PC-3 (cell line): ENCODE measurements at regions not wholly inside any gene's neighbourhood (a gene's known extent, or its start where the extent isn't known, plus 50 kb on each side); places are given as distances from the start of the nearest gene placed in this dataset.

ENCODE experiments used
- ATAC-seq: fragments of 200-7000 bp; cut with Tn5 transposase; 2 replicates; pipeline ENCODE4 v1.9.1; 2020; ENCODE audit warnings: mild to moderate bottlenecking, moderate library complexity
- BruUV-seq: library from RNA; stranded (reverse); fragments of 400-500 nt; replicated peaks from 2 replicates; lab custom pipeline; 2021; lab: Mats Ljungman, UMichigan
- CTCF ChIA-PET: fragments of 300-600 bp; sonication (Branson Sonifier 250); formaldehyde crosslinking; loops from one replicate; lab custom pipeline; 2022; ENCODE audit warnings: antibody characterized with exemption; lab: Charles Lee
- POLR2A ChIA-PET: fragments of 300-600 bp; sonication (Branson Sonifier 250); formaldehyde crosslinking; loops from one replicate; lab custom pipeline; 2022; ENCODE audit warnings: antibody characterized with exemption; ENCODE audit not compliant: unreplicated experiment; lab: Charles Lee
- DNase-seq: peaks from one replicate; pipeline ENCODE4 v3.0.0-alpha.2; 2015
- H2AFZ ChIP-seq: fragments of 300-600 bp; sonication (generic); 2 replicates; pipeline ENCODE4 v1.6.0; 2016; ENCODE audit warnings: antibody characterized with exemption, low read length
- H3F3A ChIP-seq: fragments of 300-600 bp; sonication (generic); one replicate; pipeline ENCODE4 v1.6.0; 2017; ENCODE audit warnings: antibody characterized with exemption, low read length, control low read depth, mild to moderate bottlenecking; ENCODE audit not compliant: unreplicated experiment
- H3K27ac ChIP-seq: fragments of 300-600 bp; sonication (generic); 2 replicates; pipeline ENCODE4 v1.5.1; 2016; ENCODE audit warnings: mild to moderate bottlenecking, low read length
- H3K27me3 ChIP-seq: fragments of 300-600 bp; sonication (generic); 2 replicates; pipeline ENCODE4 v1.6.1; 2016; ENCODE audit warnings: low read length, mixed read lengths
- H3K36me3 ChIP-seq: fragments of 300-600 bp; sonication (generic); 2 replicates; pipeline ENCODE4 v1.6.1; 2016; ENCODE audit warnings: low read depth, mixed run types, low read length, mixed read lengths
- H3K4me1 ChIP-seq: fragments of 300-600 bp; sonication (generic); 2 replicates; pipeline ENCODE4 v1.5.1; 2016; ENCODE audit warnings: low read length; ENCODE audit not compliant: insufficient read depth
- H3K4me2 ChIP-seq: fragments of 300-600 bp; sonication (generic); 2 replicates; pipeline ENCODE4 v1.6.0; 2016; ENCODE audit warnings: low read length
- H3K4me3 ChIP-seq: fragments of 300-600 bp; sonication (generic); 2 replicates; pipeline ENCODE4 v1.5.1; 2016; ENCODE audit warnings: mild to moderate bottlenecking, low read length, mixed read lengths
- H3K79me2 ChIP-seq: fragments of 300-600 bp; sonication (generic); 2 replicates; pipeline ENCODE4 v1.6.1; 2017; ENCODE audit warnings: low read length, mixed read lengths
- H3K9ac ChIP-seq: fragments of 300-600 bp; sonication (generic); 2 replicates; pipeline ENCODE4 v1.6.0; 2016; ENCODE audit warnings: mild to moderate bottlenecking, low read length
- H3K9me2 ChIP-seq: fragments of 300-600 bp; sonication (generic); replicated peaks from 2 replicates; pipeline ENCODE4 v1.6.1; 2016; ENCODE audit warnings: mixed run types, low read length, mixed read lengths
- H3K9me3 ChIP-seq: fragments of 300-600 bp; sonication (generic); 2 replicates; pipeline ENCODE4 v1.6.1; 2016; ENCODE audit warnings: low read length, mixed read lengths
- H4K20me1 ChIP-seq: fragments of 300-600 bp; sonication (generic); 2 replicates; pipeline ENCODE4 v1.6.1; 2016; ENCODE audit warnings: low read length, mixed read lengths
- EZH2 ChIP-seq: fragments of 300-600 bp; sonication (generic); IDR thresholded peaks from one replicate; pipeline ENCODE4 v1.6.1; 2017; ENCODE audit warnings: antibody characterized with exemption, mild to moderate bottlenecking, low read length; ENCODE audit not compliant: unreplicated experiment
- EZH2phosphoT487 ChIP-seq: fragments of 300-600 bp; sonication (generic); IDR thresholded peaks from 2 replicates; pipeline ENCODE4 v1.6.1; 2018; ENCODE audit warnings: mild to moderate bottlenecking, antibody characterized with exemption, low read length, borderline replicate concordance
- intact Hi-C: fragments of 100-400 bp; cut with micrococcal nuclease; formaldehyde crosslinking; loops from 2 replicates; pipeline ENCODE4 v1.9.0; 2023
- TF ChIP-seq, protein P1 (sequence below): fragments of 300-600 bp; sonication (generic); conservative IDR thresholded peaks from 2 replicates; pipeline ENCODE4 v1.5.1; 2017; ENCODE audit warnings: antibody characterized with exemption, low read depth, mild to moderate bottlenecking, low read length

DNA sequence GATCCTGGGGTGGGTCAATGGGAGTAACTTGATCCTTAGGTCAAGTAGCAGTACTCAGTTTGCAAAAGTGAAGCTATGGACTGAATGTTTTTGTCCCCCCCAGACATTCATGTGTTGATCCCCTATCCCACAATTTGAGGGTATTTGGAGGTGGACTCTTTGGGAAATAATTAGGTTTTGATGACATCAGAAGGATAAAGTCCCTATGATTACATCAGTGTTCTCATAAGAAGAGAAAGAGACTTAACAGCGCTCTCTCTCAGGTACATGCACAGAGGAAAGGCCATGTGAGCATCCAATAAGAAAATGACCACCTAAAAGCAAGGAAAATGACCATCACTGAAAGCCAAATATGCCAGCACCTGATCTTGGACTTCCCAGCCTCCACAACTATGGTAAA, 550.8 kb downstream of the FOXG1 start:
- Histone ChIP-seq H3K36me3 (no peaks in the 10 kb centered on the region), H3F3A (no peaks in the 10 kb centered on the region), H3K27me3 (no peaks in the 10 kb centered on the region), H4K20me1 (no peaks in the 10 kb centered on the region), H3K9me3 (no peaks in the 10 kb centered on the region), H3K4me2 (no peak overlapping the region), H3K79me2 (no peaks in the 10 kb centered on the region), H3K9me2 (no peaks in the 10 kb centered on the region), H3K4me3 (no peak overlapping the region), H3K4me1 (no peaks in the 10 kb centered on the region), H3K27ac (no peak overlapping the region), H2AFZ (no peak overlapping the region), H3K9ac (no peak overlapping the region)
- intact Hi-C loops, result no loop called here
- no TSS peak for BruUV-seq
- ChIA-PET CTCF (no interaction called here), POLR2A (no interaction called here)
- ATAC-seq (no peak), DNase-seq (no peak)
- TF ChIP-seq, protein P1, sequence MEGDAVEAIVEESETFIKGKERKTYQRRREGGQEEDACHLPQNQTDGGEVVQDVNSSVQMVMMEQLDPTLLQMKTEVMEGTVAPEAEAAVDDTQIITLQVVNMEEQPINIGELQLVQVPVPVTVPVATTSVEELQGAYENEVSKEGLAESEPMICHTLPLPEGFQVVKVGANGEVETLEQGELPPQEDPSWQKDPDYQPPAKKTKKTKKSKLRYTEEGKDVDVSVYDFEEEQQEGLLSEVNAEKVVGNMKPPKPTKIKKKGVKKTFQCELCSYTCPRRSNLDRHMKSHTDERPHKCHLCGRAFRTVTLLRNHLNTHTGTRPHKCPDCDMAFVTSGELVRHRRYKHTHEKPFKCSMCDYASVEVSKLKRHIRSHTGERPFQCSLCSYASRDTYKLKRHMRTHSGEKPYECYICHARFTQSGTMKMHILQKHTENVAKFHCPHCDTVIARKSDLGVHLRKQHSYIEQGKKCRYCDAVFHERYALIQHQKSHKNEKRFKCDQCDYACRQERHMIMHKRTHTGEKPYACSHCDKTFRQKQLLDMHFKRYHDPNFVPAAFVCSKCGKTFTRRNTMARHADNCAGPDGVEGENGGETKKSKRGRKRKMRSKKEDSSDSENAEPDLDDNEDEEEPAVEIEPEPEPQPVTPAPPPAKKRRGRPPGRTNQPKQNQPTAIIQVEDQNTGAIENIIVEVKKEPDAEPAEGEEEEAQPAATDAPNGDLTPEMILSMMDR, result no peak
- TF ChIP-seq EZH2 (no peak), EZH2phosphoT487 (no peak)

DNA sequence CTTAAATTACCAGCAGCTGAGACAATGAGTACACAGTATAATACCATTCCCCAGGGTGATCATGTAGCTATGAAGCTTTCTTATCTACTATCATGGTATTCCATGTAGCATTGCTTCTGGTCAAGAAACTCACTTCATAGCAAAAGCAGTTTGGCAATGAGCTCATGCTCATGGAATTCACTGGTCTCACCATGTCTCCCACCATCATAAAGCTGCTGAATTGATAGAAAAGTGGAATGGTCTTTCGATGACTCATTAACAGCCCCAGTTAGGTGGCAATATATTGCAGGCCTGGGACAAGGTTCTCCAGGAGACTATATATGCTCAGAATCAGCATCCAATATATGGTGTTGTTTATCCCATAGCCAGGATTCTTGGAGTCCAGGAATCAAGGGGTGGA, 553.7 kb downstream of the FOXG1 start:
- ChIA-PET POLR2A (no interaction called here), CTCF (no interaction called here)
- H3K9me3 ChIP-seq, result no peaks in the 10 kb centered on the region
- H3F3A ChIP-seq, result no peaks in the 10 kb centered on the region
- no peaks in the 10 kb centered on the region for H3K79me2 ChIP-seq
- H4K20me1 ChIP-seq, result no peaks in the 10 kb centered on the region
- ATAC-seq (no peak), DNase-seq (no peak)
- no peaks in the 10 kb centered on the region for H3K27me3 ChIP-seq
- TF ChIP-seq EZH2phosphoT487, result no peak
- no peak for TF ChIP-seq EZH2
- TF ChIP-seq, protein P1, result no peak
- H3K4me2 ChIP-seq, result no peak overlapping the region
- no TSS peak for BruUV-seq
- no peaks in the 10 kb centered on the region for H3K9me2 ChIP-seq
- H3K4me3 ChIP-seq, result no peak overlapping the region
- no peak overlapping the region for H2AFZ ChIP-seq
- H3K9ac ChIP-seq, result no peak overlapping the region
- intact Hi-C loops, result no loop called here
- no peaks in the 10 kb centered on the region for H3K36me3 ChIP-seq
- H3K27ac ChIP-seq, result no peak overlapping the region
- H3K4me1 ChIP-seq, result no peaks in the 10 kb centered on the region

DNA sequence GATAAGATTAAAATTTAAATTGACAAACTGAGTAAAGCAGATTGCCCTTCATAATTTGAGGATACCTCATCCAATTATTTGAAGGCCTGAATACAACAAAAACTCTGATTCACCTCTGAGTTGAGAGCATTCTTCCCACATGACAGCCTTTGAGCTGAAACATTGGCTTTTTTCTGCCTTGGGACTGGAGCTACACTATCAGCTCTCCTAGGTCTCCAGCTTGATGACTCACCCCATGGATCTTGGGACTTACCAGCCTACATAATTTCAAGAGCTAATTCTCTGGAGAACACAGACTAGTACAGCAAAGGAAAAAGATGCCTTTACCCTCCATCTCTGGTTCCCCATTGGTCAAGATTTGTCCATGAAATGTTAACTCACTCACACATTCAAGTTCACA, 555.1 kb downstream of the FOXG1 start:
- Histone ChIP-seq H3K4me2 (no peak overlapping the region), H3K9me3 (no peaks in the 10 kb centered on the region), H3K4me3 (no peak overlapping the region), H4K20me1 (no peaks in the 10 kb centered on the region), H3K79me2 (no peaks in the 10 kb centered on the region), H3K36me3 (no peaks in the 10 kb centered on the region), H3K27ac (no peak overlapping the region), H3F3A (no peaks in the 10 kb centered on the region), H2AFZ (no peak overlapping the region), H3K9me2 (no peaks in the 10 kb centered on the region), H3K4me1 (no peaks in the 10 kb centered on the region), H3K27me3 (no peaks in the 10 kb centered on the region), H3K9ac (no peak overlapping the region)
- TF ChIP-seq, protein P1, result no peak
- TF ChIP-seq EZH2, result no peak
- TF ChIP-seq EZH2phosphoT487, result no peak
- intact Hi-C loops, result no loop called here
- POLR2A ChIA-PET, result no interaction called here
- no peak for DNase-seq
- no TSS peak for BruUV-seq
- no peak for ATAC-seq
- CTCF ChIA-PET, result no interaction called here
